Choroid plexus epithelial cell (primary cell): ENCODE measurements at regions not wholly inside any gene's neighbourhood (a gene's known extent, or its start where the extent isn't known, plus 50 kb on each side); places are given as distances from the start of the nearest gene placed in this dataset.

Experiments used
- DNase-seq: peaks from one replicate; pipeline ENCODE4 v3.0.0-alpha.2; 2010; ENCODE audit warnings: low read depth
- H3K4me3 ChIP-seq: 2 replicates; pipeline ENCODE4 v1.5.1; 2011; ENCODE audit warnings: low read depth, mild to moderate bottlenecking, control low read depth, low read length, moderate library complexity
- CTCF ChIP-seq: conservative IDR thresholded peaks from 2 replicates; pipeline ENCODE4 v1.5.1; 2011; ENCODE audit warnings: low read depth, mild to moderate bottlenecking, control low read depth, inconsistent platforms, low read length, moderate library complexity

- H3K4me3 ChIP-seq, result no peak overlapping the region
- peak; percentile 21 for DNase-seq
- no peak for TF ChIP-seq CTCF
These were observed 125.3 kb downstream of the TWIST2 start for GRCh38 chr2:238973038-238973739.

- peak; percentile 27 for DNase-seq
- TF ChIP-seq CTCF, result no peak
- no peak overlapping the region for H3K4me3 ChIP-seq
These were observed 126.2 kb downstream of the TWIST2 start for GRCh38 chr2:238974081-238974480.

- peak; percentile 60 for TF ChIP-seq CTCF
- no peak overlapping the region for H3K4me3 ChIP-seq
- DNase-seq, result peak; percentile 58
These were observed 126.7 kb downstream of the TWIST2 start for GRCh38 chr2:238974501-238975166.

- no peak for TF ChIP-seq CTCF
- H3K4me3 ChIP-seq, result no peak overlapping the region
- no peak for DNase-seq
These were observed 127.5 kb downstream of the TWIST2 start for GRCh38 chr2:238975408-238975807.

- TF ChIP-seq CTCF, result no peak
- no peak for DNase-seq
- H3K4me3 ChIP-seq, result no peak overlapping the region
These were observed 130.6 kb downstream of the TWIST2 start for GRCh38 chr2:238978497-238978896.

- TF ChIP-seq CTCF, result no peak
- no peak overlapping the region for H3K4me3 ChIP-seq
- no peak for DNase-seq
These were observed 131.8 kb downstream of the TWIST2 start for GRCh38 chr2:238979636-238980035.
